OCI-LY1 (cell line): ENCODE measurements at regions not wholly inside any gene's neighbourhood (a gene's known extent, or its start where the extent isn't known, plus 50 kb on each side); places are given as distances from the start of the nearest gene placed in this dataset.

Source experiments
- H2AFZ ChIP-seq: fragments of 200-600 bp; sonication (generic), shearing (Covaris generic); 2 replicates; pipeline ENCODE4 v1.6.0; 2014; ENCODE audit warnings: antibody characterized with exemption, mild to moderate bottlenecking, low read length
- H3F3A ChIP-seq: fragments of 200-600 bp; sonication (generic), shearing (Covaris generic); 2 replicates; pipeline ENCODE4 v1.6.0; 2014; ENCODE audit warnings: mild to moderate bottlenecking, antibody characterized with exemption, low read length, moderate library complexity; ENCODE audit not compliant: insufficient read depth
- H3K27ac ChIP-seq: fragments of 200-600 bp; sonication (generic); 2 replicates; pipeline ENCODE4 v1.5.1; 2014; ENCODE audit warnings: low read length, mixed run types, mild to moderate bottlenecking, low read depth; ENCODE audit not compliant: poor library complexity, severe bottlenecking
- H3K27me3 ChIP-seq: fragments of 200-600 bp; sonication (generic); 2 replicates; pipeline ENCODE4 v1.6.0; 2014; ENCODE audit warnings: antibody characterized with exemption, mild to moderate bottlenecking, low read length, moderate library complexity; ENCODE audit not compliant: insufficient read depth
- H3K36me3 ChIP-seq: fragments of 200-600 bp; sonication (generic); 2 replicates; pipeline ENCODE4 v1.6.1; 2014; ENCODE audit warnings: mild to moderate bottlenecking, antibody characterized with exemption, low read length, moderate library complexity, mixed read lengths; ENCODE audit not compliant: insufficient read depth
- H3K4me1 ChIP-seq: fragments of 200-600 bp; sonication (generic); 2 replicates; pipeline ENCODE4 v1.5.1; 2014; ENCODE audit warnings: mild to moderate bottlenecking, low read length, moderate library complexity; ENCODE audit not compliant: insufficient read depth, severe bottlenecking
- H3K4me2 ChIP-seq: fragments of 200-600 bp; sonication (generic), shearing (Covaris generic); 2 replicates; pipeline ENCODE4 v1.6.1; 2014; ENCODE audit warnings: low read length
- H3K4me3 ChIP-seq: fragments of 200-600 bp; sonication (generic); 2 replicates; pipeline ENCODE4 v1.5.1; 2014; ENCODE audit warnings: low read length, low read depth, mild to moderate bottlenecking, mixed read lengths; ENCODE audit not compliant: poor library complexity, severe bottlenecking
- H3K79me2 ChIP-seq: fragments of 200-600 bp; shearing (Covaris generic); 2 replicates; pipeline ENCODE4 v1.6.1; 2016; ENCODE audit warnings: mixed run types, low read length, mixed read lengths; ENCODE audit not compliant: insufficient read depth
- H3K9ac ChIP-seq: fragments of 200-600 bp; sonication (generic), shearing (Covaris generic); 2 replicates; pipeline ENCODE4 v1.6.1; 2014; ENCODE audit warnings: mild to moderate bottlenecking, low read length, mixed read lengths
- H3K9me2 ChIP-seq: fragments of 200-600 bp; sonication (generic), shearing (Covaris generic); 2 replicates; pipeline ENCODE4 v1.6.1; 2014; ENCODE audit warnings: low read depth, mild to moderate bottlenecking, low read length, mixed read lengths
- H3K9me3 ChIP-seq: fragments of 200-600 bp; shearing (Covaris generic); 2 replicates; pipeline ENCODE4 v1.6.1; 2014; ENCODE audit warnings: low read length, mixed read lengths
- H4K20me1 ChIP-seq: fragments of 200-600 bp; sonication (generic), shearing (Covaris generic); 2 replicates; pipeline ENCODE4 v1.6.0; 2016; ENCODE audit warnings: mild to moderate bottlenecking, low read length; ENCODE audit not compliant: insufficient read depth
- CTCF ChIP-seq: fragments of 200-600 bp; sonication (generic), shearing (Covaris generic); IDR thresholded peaks from 2 replicates; pipeline ENCODE4 v1.5.1; 2017; ENCODE audit warnings: mild to moderate bottlenecking, antibody characterized with exemption, low read length, moderate library complexity, mixed read lengths
- EZH2 ChIP-seq: fragments of 200-600 bp; sonication (generic), shearing (Covaris generic); IDR thresholded peaks from 2 replicates; pipeline ENCODE4 v1.8.0; 2017; ENCODE audit warnings: borderline replicate concordance, mixed run types, mild to moderate bottlenecking, antibody characterized with exemption, low read length, moderate library complexity, mixed read lengths

DNA sequence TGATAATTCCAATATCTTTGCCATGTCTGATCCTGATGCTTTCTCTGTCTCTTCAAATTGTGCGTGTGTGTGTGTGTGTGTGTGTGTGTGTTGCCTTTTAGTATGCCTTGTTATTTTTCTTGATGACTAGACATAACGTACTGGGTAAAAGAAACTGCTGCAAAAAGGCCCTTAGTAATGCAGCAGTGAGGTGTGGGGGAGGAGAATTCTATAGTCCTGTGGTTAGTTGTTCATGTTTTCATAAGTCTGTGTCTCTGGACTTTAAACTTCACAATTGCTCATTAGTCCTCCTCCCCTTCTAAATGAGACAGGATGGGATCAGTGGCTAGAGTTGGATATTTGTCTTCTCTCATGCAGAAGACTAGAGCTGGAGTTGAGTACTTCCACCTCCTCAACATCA, 346.2 kb upstream of the IRX1 start:
- no peak overlapping the region for H3K9ac ChIP-seq
- TF ChIP-seq CTCF (no peak), EZH2 (no peak)
- H3K27me3 ChIP-seq = no peaks in the 10 kb centered on the region
- no peaks in the 10 kb centered on the region for H3K36me3 ChIP-seq
- H3K79me2 ChIP-seq = no peaks in the 10 kb centered on the region
- H4K20me1 ChIP-seq = no peaks in the 10 kb centered on the region
- H3K9me3 ChIP-seq = no peaks in the 10 kb centered on the region
- no peak overlapping the region for H2AFZ ChIP-seq
- H3K4me2 ChIP-seq = no peak overlapping the region
- no peaks in the 10 kb centered on the region for H3F3A ChIP-seq
- no peak overlapping the region for H3K27ac ChIP-seq
- H3K9me2 ChIP-seq = no peaks in the 10 kb centered on the region
- H3K4me3 ChIP-seq = no peak overlapping the region
- no peaks in the 10 kb centered on the region for H3K4me1 ChIP-seq

DNA sequence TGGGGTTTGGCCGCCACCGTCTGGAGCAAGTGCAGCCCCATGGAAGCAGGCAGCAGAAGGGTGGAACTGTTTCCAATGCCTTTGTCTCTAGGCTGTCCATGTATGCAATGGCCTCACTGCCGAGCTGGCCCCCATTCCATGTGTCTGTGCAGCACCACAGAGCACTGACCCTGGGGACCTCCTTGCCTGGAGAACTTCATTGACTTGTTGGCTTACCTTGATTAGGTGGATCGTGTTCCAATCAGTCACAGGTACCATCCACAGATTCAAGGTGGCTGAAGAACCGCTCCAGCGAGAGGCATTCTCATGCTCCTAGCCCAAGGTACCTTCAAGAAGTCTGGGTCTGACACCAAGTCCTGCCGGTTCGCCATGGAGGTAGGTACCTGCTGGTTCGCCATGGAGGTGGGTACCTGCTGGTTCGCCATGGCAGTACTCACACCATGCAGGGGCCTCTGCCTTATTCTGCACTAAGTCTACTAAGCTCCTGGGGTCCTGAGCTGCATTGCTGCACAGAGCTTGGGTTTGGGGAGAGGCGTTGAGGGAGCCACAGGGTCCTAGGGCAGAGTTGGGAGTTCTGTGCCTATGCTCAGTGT, 358.3 kb upstream of the IRX1 start:
- H3K36me3 ChIP-seq = no peaks in the 10 kb centered on the region
- H3K9me3 ChIP-seq = no peaks in the 10 kb centered on the region
- H3K9ac ChIP-seq = no peak overlapping the region
- H4K20me1 ChIP-seq = no peaks in the 10 kb centered on the region
- H3K27ac ChIP-seq = no peak overlapping the region
- H2AFZ ChIP-seq = no peak overlapping the region
- no peaks in the 10 kb centered on the region for H3K27me3 ChIP-seq
- no peaks in the 10 kb centered on the region for H3K79me2 ChIP-seq
- H3K4me1 ChIP-seq = no peaks in the 10 kb centered on the region
- TF ChIP-seq CTCF (no peak), EZH2 (no peak)
- H3K4me3 ChIP-seq = no peak overlapping the region
- H3K4me2 ChIP-seq = no peak overlapping the region
- H3K9me2 ChIP-seq = no peaks in the 10 kb centered on the region
- no peaks in the 10 kb centered on the region for H3F3A ChIP-seq

DNA sequence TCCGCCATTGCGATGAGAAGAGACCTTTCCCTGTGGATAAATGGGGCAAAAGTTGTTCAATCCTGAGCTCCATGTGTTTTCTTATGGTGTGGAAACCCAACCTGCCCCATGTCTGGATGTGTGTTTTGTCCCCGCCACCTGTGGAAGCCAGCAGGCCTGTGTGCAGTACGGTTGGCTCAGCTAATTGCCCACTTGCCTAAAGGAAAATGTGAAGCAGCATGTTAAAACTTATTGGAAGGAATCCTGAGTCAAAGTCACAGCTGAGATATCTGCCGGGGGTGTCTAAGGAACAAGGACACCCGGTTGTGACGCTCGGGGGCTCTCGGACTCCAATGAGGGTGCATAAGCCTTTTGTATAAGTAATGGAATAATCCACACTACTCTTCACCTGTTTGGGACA, 361.1 kb upstream of the IRX1 start:
- no peak for TF ChIP-seq EZH2
- no peak for TF ChIP-seq CTCF
- H3K4me1 ChIP-seq = no peaks in the 10 kb centered on the region
- H3K27ac ChIP-seq = no peak overlapping the region
- H3K36me3 ChIP-seq = no peaks in the 10 kb centered on the region
- H3K9me3 ChIP-seq = no peaks in the 10 kb centered on the region
- H2AFZ ChIP-seq = no peak overlapping the region
- no peaks in the 10 kb centered on the region for H3K27me3 ChIP-seq
- no peak overlapping the region for H3K4me2 ChIP-seq
- no peak overlapping the region for H3K9ac ChIP-seq
- H4K20me1 ChIP-seq = no peaks in the 10 kb centered on the region
- no peak overlapping the region for H3K4me3 ChIP-seq
- H3K9me2 ChIP-seq = no peaks in the 10 kb centered on the region
- no peaks in the 10 kb centered on the region for H3K79me2 ChIP-seq
- H3F3A ChIP-seq = no peaks in the 10 kb centered on the region
